SK-N-MC (cell line): ENCODE measurements at regions not wholly inside any gene's neighbourhood (a gene's known extent, or its start where the extent isn't known, plus 50 kb on each side); places are given as distances from the start of the nearest gene placed in this dataset.

Experiments
- EZH2 ChIP-seq: fragments of 200-600 bp; sonication (generic); IDR thresholded peaks from one replicate; pipeline ENCODE4 v1.6.1; 2017; ENCODE audit warnings: antibody characterized with exemption
- FOXP2 ChIP-seq: optimal IDR thresholded peaks from 2 replicates; pipeline ENCODE3; 2011; ENCODE audit warnings: mild to moderate bottlenecking, moderate library complexity; ENCODE audit not compliant: insufficient read depth; ENCODE audit errors: extremely low read length, control extremely low read depth
- POLR2AphosphoS5 ChIP-seq: IDR thresholded peaks from 2 replicates; pipeline ENCODE4 v1.6.1; 2012; ENCODE audit warnings: mild to moderate bottlenecking, low read depth, low read length, borderline replicate concordance

- TF ChIP-seq POLR2AphosphoS5: no peak
- no peak for TF ChIP-seq EZH2
- no peak for TF ChIP-seq FOXP2
These were observed 282.2 kb upstream of the EPHA7 start for GRCh38 chr6:93701526-93701925.
